SK-N-SH treated with all-trans-retinoic acid at 6 μM for 48 hours (cell line): ENCODE measurements at regions not wholly inside any gene's neighbourhood (a gene's known extent, or its start where the extent isn't known, plus 50 kb on each side); places are given as distances from the start of the nearest gene placed in this dataset.

Source experiments
- BACH2 ChIP-seq: fragments of 250-450 bp; sonication (Bioruptor Pico); IDR thresholded peaks from 2 replicates; pipeline ENCODE4 v1.9.0; 2021; ENCODE audit warnings: mild to moderate bottlenecking, borderline replicate concordance
- PPARA ChIP-seq: fragments of 250-450 bp; sonication (Bioruptor Pico); IDR thresholded peaks from 2 replicates; pipeline ENCODE4 v1.5.0; 2020; ENCODE audit warnings: mild to moderate bottlenecking, borderline replicate concordance
- TCF4 ChIP-seq: fragments of 250-450 bp; sonication (Bioruptor Pico); IDR thresholded peaks from 2 replicates; pipeline ENCODE4 v1.8.0; 2021; ENCODE audit warnings: mild to moderate bottlenecking, moderate library complexity, borderline replicate concordance
- ZC3H10 ChIP-seq: fragments of 250-450 bp; sonication (Bioruptor Pico); IDR thresholded peaks from 2 replicates; pipeline ENCODE4 v1.5.1; 2021; ENCODE audit warnings: mild to moderate bottlenecking, moderate library complexity
- ZFP3 ChIP-seq: fragments of 250-450 bp; sonication (Bioruptor Pico); IDR thresholded peaks from 2 replicates; pipeline ENCODE4 v1.5.0; 2020; ENCODE audit warnings: mild to moderate bottlenecking, moderate library complexity
- ZFP30 ChIP-seq: fragments of 450-650 bp; formaldehyde crosslinking; IDR thresholded peaks from 2 replicates; pipeline ENCODE4 v1.5.0; 2022; ENCODE audit warnings: mild to moderate bottlenecking, moderate library complexity
- ZNF70 ChIP-seq: fragments of 450-650 bp; formaldehyde crosslinking; IDR thresholded peaks from 2 replicates; pipeline ENCODE4 v1.5.0; 2020; ENCODE audit warnings: mild to moderate bottlenecking, moderate library complexity

DNA sequence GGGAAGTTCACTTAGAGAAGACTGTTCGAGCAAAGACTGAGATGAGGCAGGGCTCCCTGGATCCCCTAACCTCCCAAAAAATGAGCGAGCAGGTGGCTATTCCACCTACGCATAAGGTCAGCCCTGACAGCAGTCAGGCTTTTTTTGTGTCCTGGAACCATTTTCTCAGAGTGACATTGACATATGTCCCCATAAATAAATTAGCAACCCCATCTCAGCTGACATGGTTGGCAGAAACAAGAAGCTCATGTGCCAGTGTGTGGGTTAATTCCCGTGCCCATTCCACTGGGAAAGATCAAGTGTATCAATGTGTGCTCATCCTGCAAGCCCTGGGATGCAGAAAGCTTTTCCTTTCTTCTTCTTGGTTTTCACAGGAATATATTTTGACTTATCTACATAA is 740.4 kb upstream of the CELF4 start:
- TF ChIP-seq BACH2 (CRISPR knock-in tag) (no peak), ZC3H10 (CRISPR knock-in tag) (no peak), ZFP30 (CRISPR knock-in tag) (no peak), ZFP3 (CRISPR knock-in tag) (no peak), TCF4 (CRISPR knock-in tag) (no peak), PPARA (CRISPR knock-in tag) (no peak), ZNF70 (CRISPR knock-in tag) (no peak)
